ENCODE measurements at regions not wholly inside any gene's neighbourhood (a gene's known extent, or its start where the extent isn't known, plus 50 kb on each side); places are given as distances from the start of the nearest gene placed in this dataset.

- TF ChIP-seq CTCF (IDR thresholded peaks at IDR 0.05; ENCODE audit: low read depth, low read length, poor library complexity, severe bottlenecking) (no peak), EZH2phosphoT487 (IDR thresholded peaks at IDR 0.05; ENCODE audit: borderline replicate concordance, low read length) (no peak)
Measured at GRCh38 chr16:73459586-73459985, 411.7 kb upstream of the ZFHX3 start.

Measured in DOHH2 (cell line).